HG02885 (cell line): ENCODE measurements at regions not wholly inside any gene's neighbourhood (a gene's known extent, or its start where the extent isn't known, plus 50 kb on each side); places are given as distances from the start of the nearest gene placed in this dataset.
A peak's percentile ranks its signal among the peaks of the same experiment; 100 is the strongest.
"Not testable (repeated sequence)": the region's sequence is repeated elsewhere in the genome, so short reads cannot be mapped to it uniquely, and the experiment has no call there.

Experiments used
- ATAC-seq: cut with Tn5 transposase; IDR thresholded peaks from one replicate; pipeline ENCODE4 v1.9.1; 2021; ENCODE audit warnings: mild to moderate bottlenecking; ENCODE audit not compliant: unreplicated experiment, poor library complexity

DNA sequence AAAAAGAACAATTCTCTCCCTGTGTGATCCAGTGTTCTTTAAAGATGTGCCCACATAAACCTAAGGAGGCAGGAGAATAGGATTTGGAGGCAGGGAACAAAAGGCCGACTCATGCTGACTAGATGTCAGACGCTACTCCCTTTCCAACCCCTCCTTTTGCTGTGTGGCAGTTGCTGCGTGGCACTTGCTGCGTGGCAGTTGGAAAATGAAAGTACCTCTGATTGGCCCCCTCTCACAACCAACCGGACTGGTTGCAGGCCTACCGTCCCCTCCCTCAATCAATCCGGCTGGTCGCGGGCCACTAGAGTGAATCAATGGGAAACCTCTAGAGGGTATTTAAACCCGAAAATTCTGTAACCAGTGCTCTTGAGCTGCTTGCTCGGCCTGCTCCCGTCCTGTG lies 551.0 kb downstream of the KIF4B start:
- no peak for ATAC-seq

DNA sequence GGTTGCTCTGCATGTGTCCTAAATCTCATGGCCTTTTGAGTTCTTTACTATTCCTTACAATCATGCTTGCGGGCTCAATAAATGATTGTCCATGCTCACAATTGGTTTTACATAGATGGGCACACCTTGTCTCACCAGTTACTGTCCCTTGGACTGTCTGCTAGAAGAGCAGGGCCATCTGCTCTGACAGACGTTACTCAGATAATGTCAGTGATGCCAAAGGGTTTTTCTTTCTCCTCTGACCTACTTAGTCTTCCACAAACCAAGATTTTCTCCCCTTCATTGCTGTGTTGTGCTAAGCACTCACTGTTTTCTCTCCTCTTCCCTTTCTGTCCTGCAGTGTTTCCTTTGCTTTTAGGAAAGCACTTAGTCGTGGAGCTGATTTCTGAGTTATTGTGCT lies 562.3 kb downstream of the KIF4B start:
- ATAC-seq = no peak

DNA sequence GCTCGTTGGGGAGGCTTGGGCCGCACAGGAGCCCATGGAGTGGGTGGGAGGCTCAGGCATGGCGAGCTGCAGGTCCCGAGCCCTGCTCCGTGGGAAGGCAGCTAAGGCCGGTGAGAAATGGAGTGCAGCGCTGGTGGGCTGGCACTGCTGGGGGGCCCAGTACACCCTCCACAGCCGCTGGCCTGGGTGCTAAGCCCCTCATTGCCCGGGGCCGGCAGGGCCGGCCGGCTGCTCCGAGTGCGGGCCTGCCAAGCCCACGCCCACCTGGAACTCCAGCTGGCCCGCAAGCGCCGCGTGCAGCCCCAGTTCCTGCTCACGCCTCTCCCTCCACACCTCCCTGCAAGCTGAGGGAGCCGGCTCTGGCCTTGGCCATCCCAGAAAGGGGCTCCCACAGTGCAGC lies 573.3 kb downstream of the KIF4B start:
- not testable (repeated sequence) for ATAC-seq

DNA sequence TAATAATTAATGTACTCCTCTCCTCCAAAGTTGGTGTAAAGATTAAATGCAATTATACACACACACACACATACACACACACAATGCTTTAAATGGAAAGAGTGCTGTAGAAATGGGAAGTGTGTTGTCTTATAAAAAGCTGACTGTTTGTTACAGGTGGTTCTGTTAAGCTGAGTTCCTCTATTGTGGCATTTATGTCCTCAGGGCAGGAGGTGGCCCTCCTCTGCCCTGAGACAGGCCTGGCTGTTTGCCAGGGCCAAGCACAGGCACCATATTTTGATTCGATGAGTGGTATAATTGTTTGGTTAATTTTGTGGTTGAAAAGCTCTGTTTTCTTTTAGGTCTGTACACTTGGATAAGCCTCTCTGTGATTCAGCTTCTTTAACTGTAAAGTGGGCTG lies 573.9 kb downstream of the KIF4B start:
- ATAC-seq = no peak

DNA sequence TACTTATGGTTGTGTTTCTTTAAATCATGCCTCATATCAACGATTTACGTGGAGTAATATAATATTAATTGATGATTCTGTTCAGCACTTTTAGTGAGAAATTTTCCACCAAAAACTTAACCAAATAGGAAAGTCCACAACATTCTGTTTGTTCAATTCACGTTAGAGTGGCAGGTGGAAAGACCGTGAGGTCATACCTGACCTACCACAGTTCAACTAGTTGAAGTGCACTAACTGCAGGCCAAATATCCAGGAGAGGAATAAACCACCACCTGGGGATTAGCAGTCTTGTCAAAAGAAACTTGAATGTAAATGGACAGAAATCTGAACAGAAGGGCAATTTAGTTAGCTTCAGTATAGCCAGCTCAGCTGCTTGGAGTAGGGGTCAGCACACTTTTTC lies 577.7 kb downstream of the KIF4B start:
- no peak for ATAC-seq

DNA sequence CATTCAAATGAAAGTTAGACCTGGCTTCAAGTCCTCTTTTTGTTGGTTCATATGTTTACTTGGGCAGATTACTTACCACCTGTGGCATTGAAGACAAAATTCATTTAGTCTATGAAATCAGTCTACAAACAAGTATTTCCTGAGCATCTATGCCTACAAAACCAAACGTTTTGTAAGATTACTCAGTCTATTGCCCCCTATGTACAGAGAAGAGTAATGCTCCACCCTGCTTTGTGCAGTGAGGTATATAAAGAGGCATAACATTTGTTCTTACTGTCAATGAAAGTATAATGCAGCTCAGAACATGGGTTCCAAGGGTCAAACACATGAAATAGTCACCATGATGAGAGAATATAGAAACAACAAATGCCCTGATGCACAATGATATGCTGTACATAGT lies 580.7 kb downstream of the KIF4B start:
- no peak for ATAC-seq

DNA sequence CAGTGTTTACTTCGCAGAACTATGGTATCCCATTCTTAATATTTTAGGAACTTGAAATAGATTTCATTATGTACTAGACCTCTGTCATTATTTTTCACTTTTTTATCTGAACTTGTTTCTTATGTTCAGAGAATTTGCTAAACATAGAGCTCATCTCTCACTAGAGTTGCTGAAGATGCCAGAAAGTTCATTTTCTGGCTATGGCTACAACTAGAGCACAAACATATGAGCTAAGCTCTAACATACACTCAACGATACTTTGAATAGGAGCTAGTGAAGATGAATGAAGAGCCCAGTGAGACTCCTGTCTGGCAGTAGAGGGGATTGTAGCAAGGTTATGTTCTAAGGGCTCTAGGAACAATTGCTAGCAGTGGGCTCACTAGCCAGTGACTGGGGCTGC lies 582.2 kb downstream of the KIF4B start:
- no peak for ATAC-seq

DNA sequence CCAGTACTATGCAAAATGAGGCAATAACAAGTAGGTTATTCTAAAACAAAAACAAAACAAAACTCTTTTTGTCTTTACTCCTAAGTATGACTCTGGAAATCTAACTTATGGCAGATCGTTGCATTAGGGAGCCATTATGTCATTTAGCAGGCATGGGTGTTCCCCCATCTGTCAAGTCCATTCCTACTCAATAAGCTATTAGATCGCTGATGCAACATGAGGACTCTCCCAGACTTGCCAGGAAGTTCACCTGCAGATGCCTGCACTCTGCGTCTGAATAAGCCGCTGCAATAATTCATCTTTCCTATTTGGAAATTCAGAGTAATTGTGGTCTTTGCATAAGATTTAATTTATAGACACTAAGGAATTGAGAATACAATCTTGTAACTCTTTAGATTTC lies 585.0 kb downstream of the KIF4B start:
- no peak for ATAC-seq

DNA sequence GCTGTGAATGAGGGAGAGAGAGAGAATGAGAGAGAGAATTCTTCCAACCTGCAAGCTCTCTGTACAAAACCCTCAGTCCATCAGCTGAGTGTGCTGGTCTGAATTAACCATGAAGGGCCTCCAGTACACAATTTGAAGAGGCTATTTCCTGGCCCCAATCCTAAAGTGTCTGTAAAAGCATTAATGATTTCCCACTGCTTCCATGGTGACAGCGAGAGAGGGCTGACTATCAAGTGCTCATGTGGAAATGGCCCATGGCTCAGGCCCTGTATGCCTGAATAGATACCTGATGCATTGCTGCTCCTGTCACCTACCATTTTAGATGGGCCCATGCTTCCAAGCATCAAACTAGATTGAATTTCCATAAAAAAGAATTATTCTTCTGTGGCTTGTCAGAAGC lies 592.4 kb downstream of the KIF4B start:
- ATAC-seq = no peak

DNA sequence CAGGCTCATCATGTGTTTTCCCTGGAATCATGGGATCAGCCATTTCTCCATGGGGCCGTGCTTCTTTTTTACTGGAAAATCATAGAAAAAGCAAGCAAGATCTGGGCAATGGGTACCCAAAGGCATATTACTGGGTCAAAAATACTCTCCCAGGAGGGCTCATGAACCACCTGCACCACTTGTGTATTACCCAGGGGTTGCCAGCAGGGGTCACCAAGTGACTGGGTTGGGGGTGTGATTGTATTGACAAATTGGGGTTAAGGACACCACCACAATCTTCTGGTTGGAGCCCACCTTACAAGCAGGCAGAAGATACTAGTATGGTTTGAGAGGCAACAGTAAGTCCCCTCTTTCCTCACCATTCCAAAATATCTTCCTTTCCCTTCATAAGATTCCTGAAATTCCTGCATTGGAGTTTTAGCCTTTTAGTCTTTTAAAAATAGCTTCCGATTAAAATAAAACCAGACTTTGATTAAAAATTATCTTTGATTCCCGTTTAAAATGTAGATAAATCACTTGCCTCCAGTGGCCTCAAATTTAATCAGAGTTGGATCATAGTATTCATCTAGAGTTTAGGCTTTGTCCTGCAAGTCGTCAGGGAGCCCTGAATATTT lies 603.3 kb downstream of the KIF4B start:
- ATAC-seq = peak; percentile 84

DNA sequence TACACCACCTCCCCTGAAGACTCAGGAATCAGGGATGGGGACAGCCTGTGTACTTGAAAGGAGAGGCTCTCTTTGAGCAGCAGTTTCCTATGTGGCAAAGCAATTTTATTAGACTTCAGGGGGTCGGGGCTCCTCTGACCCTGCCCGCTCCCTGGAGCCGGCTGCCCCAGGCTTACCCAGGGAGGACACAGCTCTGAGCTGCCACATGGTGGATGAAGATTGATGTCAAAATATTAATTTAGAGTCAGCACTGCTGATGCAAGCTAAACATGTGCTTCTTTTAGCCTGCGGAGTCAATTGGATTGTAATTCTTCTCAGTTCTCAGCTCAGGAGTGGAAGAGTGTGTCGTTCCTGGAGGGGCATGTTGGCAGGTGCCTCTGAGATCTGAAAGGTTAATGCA lies 606.1 kb downstream of the KIF4B start:
- ATAC-seq = no peak

DNA sequence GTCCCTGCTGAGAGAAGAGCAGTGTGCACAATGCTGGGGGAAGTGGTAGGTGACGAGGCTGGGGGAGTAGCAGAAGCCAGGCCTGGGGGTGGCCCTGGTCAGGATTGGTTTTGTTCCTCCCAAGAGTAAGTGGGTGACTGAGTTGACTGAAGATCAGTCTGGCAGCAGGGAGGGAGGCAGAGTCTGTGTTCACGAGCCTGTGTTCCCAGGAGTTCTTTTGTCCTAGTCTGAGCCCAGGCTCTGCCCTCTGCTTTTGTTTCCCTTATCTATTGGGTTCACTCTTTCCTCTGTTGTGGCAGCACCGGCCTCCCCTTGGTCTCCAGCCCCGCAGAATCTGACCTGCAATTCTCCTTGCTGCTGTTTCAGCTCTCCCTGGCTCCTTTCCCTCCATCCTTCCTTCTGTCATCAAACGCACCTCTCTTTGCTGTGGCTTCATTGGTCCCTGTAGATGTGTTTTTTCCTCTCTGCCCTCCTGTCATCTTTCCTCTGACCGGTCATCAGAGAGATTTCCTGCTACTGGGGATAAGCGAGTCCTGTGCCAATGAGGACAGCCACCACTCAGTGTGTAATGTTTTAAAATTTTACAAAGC lies 607.4 kb downstream of the KIF4B start:
- ATAC-seq = no peak

DNA sequence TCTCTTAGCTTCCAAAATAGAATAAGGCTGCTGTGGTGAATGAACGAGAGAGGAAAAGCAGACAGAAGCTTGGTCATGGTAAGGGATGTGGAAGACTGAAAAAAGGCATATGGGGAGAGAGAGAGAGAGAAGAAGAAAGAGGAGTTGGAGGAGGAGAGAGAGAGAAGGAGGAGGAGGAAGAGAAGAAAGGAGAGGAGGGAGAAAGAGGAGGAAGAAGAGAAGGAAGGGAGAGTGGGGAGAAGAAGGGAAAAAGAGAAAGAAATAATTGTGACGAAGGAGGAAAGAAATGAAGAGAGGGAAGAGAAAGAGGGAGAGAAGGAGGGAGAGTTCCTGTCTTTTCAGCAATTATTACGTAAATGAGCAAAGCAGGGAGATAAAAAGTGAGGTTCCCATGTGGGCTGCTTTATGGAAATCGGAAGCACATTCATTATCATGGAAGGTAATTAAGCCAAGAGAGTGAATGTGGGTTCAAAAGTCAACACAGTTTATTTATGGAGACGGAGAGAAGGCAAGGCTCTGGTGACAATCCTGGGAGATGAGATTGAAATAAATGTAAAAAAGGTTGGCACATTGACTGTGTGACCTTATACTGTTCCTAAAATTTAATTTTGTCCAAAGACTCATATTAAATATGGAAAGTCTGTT lies 611.2 kb downstream of the KIF4B start:
- ATAC-seq = no peak

DNA sequence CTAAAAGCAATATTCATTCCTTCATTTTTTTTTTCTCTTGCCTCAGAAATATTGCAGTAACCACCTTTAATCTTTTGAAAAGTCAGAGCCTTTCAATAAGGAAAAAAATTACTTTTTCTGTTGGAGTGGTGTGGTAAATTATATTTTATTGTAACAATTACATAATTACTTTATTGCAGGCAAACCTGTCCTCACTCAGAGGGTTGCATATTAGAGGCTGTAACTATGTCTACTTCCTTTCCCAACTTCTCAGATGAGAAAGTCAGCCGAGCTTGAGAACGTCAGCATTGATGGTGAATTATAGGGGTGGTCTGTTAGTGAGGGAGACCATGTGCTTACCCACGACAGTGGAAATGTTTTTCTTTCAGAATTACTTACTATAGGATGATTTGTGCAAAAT lies 611.8 kb downstream of the KIF4B start:
- no peak for ATAC-seq

DNA sequence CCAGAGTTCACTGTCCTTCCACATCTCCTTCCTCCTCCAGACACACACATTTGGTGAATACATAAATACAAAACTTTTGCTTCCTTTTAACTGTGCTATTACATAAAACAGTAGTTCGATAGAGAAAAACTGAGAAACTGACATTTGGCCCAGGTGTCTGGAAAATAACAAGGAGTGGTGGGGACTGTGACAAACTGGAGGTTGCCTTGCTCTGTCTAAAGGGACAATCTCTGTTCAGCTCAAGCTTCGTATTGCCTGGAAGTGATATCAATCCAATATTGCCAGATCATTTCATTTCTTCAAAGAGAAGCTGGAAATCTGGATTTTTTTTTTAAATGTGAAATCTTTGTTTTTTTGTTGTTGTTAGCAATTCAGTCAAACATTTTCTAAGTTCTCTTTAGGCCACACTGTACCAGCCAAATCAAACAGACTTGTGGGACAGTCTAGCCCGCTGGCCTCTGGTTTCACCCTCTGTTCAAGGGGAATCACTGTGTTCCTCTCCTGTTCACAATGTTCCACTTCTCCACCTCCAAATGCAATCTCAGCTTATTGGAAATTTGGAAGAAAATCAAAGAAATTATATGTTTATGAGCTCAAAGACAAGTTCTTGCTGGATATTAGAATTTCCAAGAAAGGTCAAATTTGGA lies 612.5 kb downstream of the KIF4B start:
- no peak for ATAC-seq

DNA sequence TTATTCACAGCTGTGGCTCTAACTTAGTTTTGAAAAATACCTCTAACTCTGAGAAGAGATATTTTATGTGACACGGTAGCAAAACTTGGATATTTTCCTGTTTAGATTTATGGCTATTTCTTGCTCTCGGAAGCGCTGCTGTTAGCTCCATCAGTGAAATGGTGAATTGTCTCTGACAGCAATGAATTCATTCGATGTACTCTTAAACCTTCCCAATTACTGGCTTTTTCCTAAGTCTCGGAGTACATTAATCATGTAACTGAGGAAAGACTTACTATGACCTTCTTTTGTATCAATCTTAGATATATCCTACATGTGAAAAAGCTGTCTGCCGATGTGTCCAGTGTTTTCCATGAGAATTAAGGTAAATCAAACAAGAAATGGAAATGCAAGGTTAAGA lies 613.0 kb downstream of the KIF4B start:
- ATAC-seq = no peak

DNA sequence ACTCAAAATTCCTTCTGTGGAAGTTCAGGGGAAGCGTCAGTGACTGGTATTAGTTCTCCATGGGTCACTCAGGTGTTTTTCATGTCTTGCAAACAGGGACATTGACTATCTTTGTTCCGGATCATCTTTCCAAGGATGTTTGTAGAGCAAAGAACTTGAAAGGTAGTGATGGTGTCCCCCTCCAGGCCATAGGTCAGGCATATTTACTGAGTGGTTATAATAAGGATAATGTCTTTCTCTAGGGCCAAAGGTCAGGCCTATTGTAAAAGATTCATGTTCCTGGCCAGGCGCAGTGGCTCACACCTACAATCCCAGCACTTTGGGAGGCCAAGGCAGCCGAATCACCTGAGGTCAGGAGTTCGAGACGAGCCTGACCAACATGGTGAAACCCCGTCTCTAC lies 614.8 kb downstream of the KIF4B start:
- no peak for ATAC-seq

DNA sequence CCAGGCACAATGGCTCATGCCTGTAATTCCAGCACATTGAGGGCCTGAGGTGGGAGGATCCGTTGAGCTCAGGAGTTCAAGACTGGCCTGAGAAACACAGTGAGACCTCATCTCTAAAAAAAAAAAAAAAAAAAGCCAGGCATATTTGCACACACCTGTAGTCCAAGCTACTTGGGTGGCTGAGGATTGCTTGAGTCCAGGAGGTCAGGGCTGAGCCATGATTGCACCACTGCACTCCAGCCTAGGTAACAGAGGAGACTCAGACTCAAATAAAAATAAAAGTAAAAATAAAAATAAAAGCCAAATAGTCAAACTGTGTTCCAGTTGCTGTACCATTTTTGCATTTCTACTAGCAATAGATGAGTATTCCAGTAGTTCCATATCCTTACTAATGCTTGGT lies 616.0 kb downstream of the KIF4B start:
- ATAC-seq = no peak

DNA sequence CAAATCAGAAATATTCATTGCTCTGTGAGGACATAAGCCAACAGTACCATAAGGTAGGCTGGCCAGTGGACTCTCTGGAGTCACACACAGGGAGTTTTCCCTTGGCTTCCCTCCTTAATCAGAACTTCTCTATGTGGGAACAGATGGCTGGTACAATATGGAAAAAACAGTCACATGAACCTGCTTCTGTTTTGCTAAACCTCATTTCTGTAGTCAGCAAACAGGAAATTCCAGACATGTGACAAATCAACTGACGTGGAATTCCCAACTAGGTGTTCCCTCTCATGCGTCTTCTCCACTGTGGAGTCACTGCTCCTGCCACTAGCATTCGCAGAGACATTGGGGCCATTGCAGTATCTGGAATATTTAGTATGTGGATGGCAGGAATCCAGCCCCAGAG lies 617.6 kb downstream of the KIF4B start:
- ATAC-seq = no peak

DNA sequence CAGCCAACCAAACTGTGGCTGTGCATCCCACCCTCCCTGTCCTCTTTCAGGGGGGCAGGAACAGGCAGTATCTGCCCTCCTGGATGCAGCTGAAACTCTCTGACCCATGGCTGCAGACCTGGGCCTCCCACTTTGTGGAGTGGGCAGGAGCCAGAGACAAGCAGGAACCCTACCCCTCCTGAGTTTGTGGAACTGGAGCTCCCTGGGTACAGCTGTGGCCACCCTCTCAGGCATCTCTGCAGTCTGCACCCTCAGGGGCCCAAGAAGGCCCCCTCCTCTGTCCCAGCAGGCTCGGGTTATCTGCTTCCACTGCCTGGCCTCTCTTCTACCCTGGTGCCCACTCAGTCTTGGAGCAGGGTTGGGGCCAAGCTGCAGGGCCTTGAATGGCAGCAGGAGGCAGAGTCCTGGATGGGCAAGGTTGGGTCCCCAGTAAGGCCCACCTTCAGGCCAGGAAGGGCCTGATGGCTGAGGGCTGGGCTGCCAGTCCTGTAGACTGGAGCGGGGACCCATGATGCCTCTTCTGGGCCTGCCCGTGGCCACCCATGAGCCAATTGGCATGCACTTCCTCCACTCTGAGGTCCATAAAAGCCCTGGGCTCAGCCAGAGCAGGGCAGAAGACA lies 619.9 kb downstream of the KIF4B start:
- no peak for ATAC-seq

DNA sequence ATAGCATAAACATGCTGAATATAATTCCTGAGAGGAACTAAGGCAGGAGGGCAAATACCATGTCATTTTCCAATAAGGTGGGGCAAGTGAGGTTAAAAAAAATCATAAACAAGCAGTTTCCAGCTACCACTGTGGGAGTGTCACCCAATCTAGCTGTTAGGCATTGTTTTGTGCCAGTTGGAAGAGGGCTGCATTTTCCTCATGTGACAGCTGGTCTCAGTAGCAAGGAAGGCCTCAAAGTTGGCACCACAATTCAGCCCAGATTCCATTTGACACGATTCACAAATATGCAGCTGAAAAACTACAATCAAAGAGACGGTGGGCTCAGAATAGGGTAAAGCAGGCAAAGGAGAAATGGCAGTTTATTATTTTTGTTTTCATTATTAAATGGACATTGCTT lies 636.1 kb downstream of the KIF4B start:
- ATAC-seq = no peak
